ENCODE measurements at regions not wholly inside any gene's neighbourhood (a gene's known extent, or its start where the extent isn't known, plus 50 kb on each side); places are given as distances from the start of the nearest gene placed in this dataset.
"Not testable (repeated sequence)": the region's sequence is repeated elsewhere in the genome, so short reads cannot be mapped to it uniquely, and the experiment has no call there.

DNA sequence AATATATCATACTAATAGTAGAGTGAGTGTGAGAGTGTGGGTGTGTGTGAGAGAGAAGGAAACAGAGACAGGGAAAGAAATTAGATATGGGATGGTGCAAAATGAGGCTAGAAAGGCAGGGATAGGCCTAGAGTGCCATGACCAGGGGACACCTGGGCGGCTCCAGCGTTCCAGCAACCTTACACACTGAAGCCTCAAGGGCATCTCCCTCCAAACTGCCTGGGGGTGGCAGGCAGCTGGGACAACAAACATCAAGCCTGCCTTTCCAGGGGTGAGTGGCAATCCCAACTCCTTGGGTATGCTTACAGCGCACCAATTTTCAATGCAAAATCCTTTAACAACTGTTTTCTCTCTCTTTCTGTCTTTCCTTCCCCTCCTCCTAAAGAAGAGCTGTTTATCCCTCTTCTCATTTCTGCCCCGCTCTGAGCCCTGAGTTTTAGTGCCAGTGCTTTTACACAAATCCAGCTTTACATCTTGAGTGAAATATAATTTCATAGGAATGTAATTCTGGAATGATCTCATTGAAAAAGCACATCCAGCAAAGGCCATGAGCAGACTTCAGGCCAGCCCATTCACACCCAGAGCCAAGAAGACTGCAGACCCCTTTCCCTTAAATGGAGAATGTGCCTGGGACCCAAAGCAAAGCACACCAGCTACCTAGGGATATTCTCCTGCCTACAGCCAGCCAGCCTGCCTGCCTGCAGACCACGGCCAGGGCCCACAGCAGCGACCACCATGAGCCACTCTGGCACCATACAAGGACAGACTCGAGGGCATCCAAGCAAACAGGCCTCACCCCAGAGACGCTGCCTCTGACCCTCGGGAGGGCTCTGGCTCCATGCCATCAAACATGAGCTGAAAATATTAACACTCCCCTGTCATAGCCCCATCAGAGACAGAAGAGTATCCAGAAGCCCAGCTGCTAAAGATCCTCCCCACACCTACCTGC, 90.3 kb downstream of the RPL27A start:
- no peak for DNase-seq

DNA sequence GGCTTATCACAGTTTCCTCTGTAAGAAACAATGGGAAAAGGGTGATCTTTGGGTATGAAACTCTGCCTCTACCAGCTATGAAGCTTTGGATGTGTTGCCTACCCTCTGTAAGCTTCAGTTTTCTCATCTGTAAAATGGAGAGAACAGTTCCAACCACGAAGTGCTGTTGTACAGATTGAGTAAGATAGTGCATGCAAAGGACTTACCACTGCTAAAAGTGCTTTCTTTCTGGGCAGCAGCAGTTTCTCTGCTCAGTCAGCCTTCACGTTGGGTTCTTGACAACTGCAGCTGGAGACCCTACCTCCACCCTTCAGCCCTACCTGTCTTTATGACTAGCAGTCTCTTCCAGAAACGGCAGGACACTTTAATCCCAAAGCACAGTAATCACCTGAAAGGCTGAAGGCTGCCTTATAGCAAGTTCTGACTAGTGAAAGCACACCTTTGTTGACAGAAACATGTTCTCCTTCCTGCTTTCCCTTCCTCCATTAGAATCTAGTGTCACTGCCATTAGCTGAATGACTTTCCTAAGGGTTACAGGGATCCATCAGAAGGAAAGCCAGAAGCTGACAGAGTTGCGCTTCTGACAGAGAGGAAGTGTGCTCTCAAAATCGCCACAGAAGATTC, 91.4 kb downstream of the RPL27A start:
- no peak for DNase-seq

GRCh38 chr11:8774916-8775315, 92.3 kb downstream of the RPL27A start:
- DNase-seq = not testable (repeated sequence)

- DNase-seq = no peak
These were observed 92.7 kb downstream of the RPL27A start for GRCh38 chr11:8775332-8775731.

GRCh38 chr11:8775734-8776133, 93.1 kb downstream of the RPL27A start:
- DNase-seq = no peak

GRCh38 chr11:8776209-8776608, 93.6 kb downstream of the RPL27A start:
- no peak for DNase-seq

- DNase-seq = no peak
These were observed 95.5 kb downstream of the RPL27A start for GRCh38 chr11:8777907-8778767.

DNA sequence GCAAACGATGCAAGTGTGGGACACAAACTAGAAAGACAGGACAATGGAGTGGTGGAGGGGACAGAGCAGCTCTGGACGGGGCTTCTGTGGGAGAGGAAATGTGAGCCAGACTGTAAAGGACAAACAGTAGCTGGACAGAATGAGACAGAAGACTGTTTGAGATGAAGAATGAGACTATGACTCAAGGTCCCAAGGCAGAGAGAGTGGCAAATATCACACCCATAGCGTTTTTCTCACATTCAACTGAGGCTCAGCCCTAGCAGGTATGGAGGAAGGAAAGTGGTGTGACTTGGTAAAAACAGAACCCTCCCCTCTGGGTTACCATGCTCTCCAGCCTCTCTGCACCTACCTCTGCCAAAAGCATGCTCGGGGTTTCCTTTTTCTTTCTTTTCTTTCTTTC, 96.5 kb downstream of the RPL27A start:
- no peak for DNase-seq

- DNase-seq = no peak
These were observed 97.1 kb downstream of the RPL27A start for GRCh38 chr11:8779732-8780131.

DNA sequence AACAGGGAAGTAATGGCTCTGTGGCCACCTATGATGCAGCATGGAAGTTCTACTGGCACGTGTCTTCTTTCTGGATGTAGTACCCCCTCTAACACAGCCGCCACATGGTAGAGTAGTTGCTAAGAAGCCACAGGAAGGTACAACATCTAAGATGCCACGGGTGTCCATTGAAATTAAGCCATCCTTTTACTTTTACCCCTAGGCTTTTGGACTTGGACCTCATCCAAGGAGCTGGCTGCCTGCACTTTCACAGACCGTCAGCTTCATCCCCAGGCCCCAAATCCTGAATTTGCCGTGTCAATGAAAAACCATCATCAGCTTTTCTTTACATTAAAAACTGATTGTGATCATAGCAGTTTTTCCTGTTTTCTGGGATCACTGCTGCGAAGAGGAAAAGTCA, 102.4 kb downstream of the RPL27A start:
- DNase-seq = no peak

DNA sequence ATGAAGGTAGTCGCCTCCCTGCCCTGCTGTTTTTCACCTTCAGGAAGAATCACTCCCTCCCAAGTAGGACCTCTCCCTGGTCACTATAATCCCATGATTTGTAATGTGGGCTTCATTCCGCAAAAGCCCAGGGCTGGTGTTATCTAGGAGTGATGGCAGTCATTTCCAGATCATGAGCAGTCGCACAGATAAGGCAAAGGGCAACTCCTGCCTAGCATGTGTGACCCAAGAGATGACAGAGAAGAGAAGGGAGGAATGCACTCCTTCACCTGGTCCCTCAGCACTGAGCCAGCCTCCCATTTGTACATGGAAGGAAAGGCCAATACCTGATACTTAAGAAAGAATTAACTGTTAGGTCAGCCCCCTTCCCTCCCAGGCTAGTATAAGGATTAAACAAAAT, 102.9 kb downstream of the RPL27A start:
- no peak for DNase-seq

DNA sequence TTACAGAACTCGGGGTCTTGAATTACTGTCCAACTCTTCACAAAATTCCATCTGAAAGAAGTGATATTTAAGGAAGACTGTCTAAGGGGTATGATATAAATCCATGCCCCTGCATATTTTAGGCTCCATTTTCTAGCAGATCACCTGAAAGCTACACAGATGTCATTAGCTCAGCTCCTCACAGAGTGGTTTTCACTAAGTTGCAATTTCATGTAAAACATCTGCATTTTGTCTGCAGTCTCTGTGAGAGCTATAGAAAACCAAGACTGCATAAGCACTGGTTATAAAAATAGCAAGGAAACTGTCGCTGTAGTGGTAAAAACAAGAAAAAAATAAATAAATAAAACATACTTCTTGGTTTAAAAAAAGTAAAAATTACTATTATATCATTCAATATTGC, 103.4 kb downstream of the RPL27A start:
- no peak for DNase-seq

GRCh38 chr11:8786933-8787332, 104.3 kb downstream of the RPL27A start:
- no peak for DNase-seq

DNA sequence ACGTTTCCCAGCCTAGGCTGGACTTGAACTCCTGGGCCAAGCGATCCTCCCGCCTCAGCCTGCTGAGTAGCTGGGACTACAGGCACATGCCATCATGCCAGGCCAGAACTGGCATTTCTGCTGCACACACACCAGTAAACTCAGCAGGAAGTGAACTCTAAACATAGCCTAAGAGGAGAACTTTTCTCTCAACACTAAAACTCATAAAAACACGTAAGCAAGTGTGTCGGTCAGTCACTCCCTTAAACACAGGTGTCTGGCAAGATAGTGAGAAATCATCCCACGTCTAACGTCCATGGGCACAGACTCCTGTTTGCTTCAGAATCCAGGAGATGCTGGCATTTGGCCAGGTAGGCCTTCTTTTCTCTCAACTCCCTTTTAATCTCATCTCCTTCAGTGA, 104.8 kb downstream of the RPL27A start:
- no peak for DNase-seq

DNA sequence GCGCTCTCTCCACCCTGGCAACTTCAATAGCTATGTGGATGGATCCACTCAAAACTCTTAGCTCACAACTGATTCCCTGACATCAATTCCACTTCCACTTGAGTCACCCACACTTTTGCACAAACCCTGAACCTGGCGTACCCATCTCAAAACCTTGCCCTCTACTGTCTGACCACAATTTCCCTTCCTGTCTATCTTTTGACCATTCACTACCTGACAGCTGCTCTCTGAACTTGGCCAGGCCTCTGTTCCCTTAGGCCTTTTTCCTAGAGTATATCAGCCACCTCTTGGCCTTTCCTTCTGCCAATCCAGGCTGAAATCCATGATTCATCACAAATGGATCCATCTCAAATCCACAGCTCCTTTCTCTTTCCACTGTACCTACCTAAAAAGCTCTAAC, 106.0 kb downstream of the RPL27A start:
- DNase-seq = no peak

DNA sequence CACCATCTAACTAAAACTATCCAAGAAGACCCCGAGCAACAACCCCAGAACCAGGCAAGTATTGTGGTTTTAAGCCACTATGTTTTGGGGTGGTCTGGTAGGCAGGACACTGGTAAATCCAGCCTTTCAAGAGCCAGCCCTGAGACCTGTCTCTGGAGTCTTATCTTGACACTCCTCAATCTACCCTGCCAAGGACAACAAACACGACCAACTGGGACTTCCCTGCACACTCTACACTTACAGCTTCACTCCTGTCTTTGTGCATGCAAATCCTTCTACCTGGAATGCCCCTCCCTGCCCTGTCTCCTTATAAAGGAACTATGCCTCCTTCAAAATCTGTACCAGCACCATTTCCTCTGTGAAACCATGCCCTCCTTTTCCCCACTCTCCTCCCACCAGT, 107.3 kb downstream of the RPL27A start:
- DNase-seq = no peak

- no peak for DNase-seq
These were observed 108.4 kb downstream of the RPL27A start for GRCh38 chr11:8790968-8791367.

- DNase-seq = no peak
These were observed 110.1 kb downstream of the RPL27A start for GRCh38 chr11:8792710-8793109.

GRCh38 chr11:8793114-8793777, 110.7 kb downstream of the RPL27A start:
- no peak for DNase-seq

DNA sequence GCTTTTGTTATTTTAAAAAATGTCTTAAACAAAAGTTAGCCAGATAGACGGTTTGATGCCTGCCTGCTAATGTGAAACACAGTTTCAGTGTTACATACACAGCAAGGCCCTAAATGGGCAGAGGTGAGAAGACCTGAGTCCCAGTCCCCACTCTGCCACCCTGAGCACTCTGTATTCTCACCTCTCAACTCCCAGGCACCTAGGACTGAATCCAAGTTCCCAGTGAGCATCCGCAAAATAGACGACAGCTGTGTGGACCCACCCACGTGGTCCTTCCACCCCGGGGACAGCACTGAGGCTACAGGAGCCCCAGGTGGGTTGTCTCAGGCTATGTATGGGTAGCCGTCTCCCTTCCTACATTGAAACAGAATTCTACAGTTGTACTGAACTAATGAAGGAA, 111.5 kb downstream of the RPL27A start:
- no peak for DNase-seq

GRCh38 chr11:8794677-8795103, 112.1 kb downstream of the RPL27A start:
- DNase-seq = no peak

GRCh38 chr11:8796941-8797340, 114.0 kb upstream of the AKIP1 start:
- no peak for DNase-seq

DNA sequence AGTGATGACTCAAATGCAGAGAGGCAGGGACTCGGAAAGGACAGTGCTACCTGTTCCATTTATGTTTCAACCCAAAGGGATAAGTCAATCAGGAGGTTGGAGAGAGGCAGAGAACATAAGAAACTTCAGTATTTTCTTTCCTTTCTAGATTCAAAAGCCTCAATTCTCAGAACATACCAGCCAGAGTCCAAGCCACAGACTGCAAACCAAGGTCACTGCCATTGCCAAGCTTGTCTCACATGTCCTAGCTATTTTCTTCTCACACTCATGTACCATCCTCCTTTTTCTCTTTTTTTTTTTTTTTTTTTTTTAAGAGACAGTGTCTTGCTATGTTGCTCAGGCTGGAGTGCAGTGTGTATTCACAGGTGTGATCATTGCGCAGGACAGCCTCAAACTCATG, 111.7 kb upstream of the AKIP1 start:
- DNase-seq = no peak

All from NCI-H2029 treated with DMSO at 0.1 percent for 48 hours (cell line).